Osteoblast (primary cell): ENCODE measurements at regions not wholly inside any gene's neighbourhood (a gene's known extent, or its start where the extent isn't known, plus 50 kb on each side); places are given as distances from the start of the nearest gene placed in this dataset.

Experiments used
- DNase-seq: peaks from one replicate; pipeline ENCODE4 v3.0.0; 2011; ENCODE audit warnings: low spot score, mixed read lengths; ENCODE audit not compliant: insufficient read length; ENCODE audit errors: missing footprints
- H2AFZ ChIP-seq: 2 replicates; pipeline ENCODE4 v1.6.0; 2011; ENCODE audit warnings: mild to moderate bottlenecking, low read length
- H3K27ac ChIP-seq: 2 replicates; pipeline ENCODE4 v1.5.1; 2011; ENCODE audit warnings: mild to moderate bottlenecking, low read depth, low read length, moderate library complexity
- H3K27me3 ChIP-seq: 2 replicates; pipeline ENCODE4 v1.6.0; 2012; ENCODE audit warnings: mild to moderate bottlenecking, control low read depth, inconsistent platforms, low read length, moderate library complexity; ENCODE audit not compliant: insufficient read depth
- H3K36me3 ChIP-seq: 2 replicates; pipeline ENCODE4 v1.5.1; 2011; ENCODE audit warnings: mild to moderate bottlenecking, low read length, control low read depth, moderate library complexity; ENCODE audit not compliant: insufficient read depth
- H3K4me1 ChIP-seq: 2 replicates; pipeline ENCODE4 v1.5.1; 2011; ENCODE audit warnings: mild to moderate bottlenecking, low read length, control low read depth, moderate library complexity; ENCODE audit not compliant: insufficient read depth
- H3K4me2 ChIP-seq: 2 replicates; pipeline ENCODE4 v1.6.0; 2011; ENCODE audit warnings: mild to moderate bottlenecking, low read length; ENCODE audit not compliant: insufficient read depth
- H3K4me3 ChIP-seq: fragments of 200-600 bp; sonication (generic); 3 replicates; pipeline ENCODE4 v1.5.1; 2012; ENCODE audit warnings: mild to moderate bottlenecking, low read length, inconsistent platforms; ENCODE audit not compliant: insufficient read depth
- H3K79me2 ChIP-seq: 2 replicates; pipeline ENCODE4 v1.6.0; 2012; ENCODE audit warnings: mild to moderate bottlenecking, low read length, control low read depth, inconsistent platforms; ENCODE audit not compliant: insufficient read depth
- H3K9me3 ChIP-seq: 2 replicates; pipeline ENCODE4 v1.5.1; 2011; ENCODE audit warnings: low read depth, low read length, control low read depth
- H4K20me1 ChIP-seq: 2 replicates; pipeline ENCODE4 v1.6.0; 2012; ENCODE audit warnings: mild to moderate bottlenecking, low read length, control low read depth; ENCODE audit not compliant: insufficient read depth
- TF ChIP-seq, protein P1 (sequence below): IDR thresholded peaks from 2 replicates; pipeline ENCODE4 v1.5.1; 2011; ENCODE audit warnings: mild to moderate bottlenecking, low read depth, low read length, moderate library complexity; ENCODE audit errors: extremely low read depth

GRCh38 chr6:134707342-134708031, 242.4 kb downstream of the ALDH8A1 start:
- Histone ChIP-seq H3K4me2 (no peak overlapping the region), H2AFZ (no peak overlapping the region), H3K4me3 (no peak overlapping the region), H3K79me2 (no peaks in the 10 kb centered on the region), H3K27me3 (peaks cover 4% of the 10 kb centered on the region), H3K27ac (peak overlapping the region; percentile 40), H3K36me3 (no peaks in the 10 kb centered on the region), H3K4me1 (peaks cover 17% of the 10 kb centered on the region), H4K20me1 (no peaks in the 10 kb centered on the region), H3K9me3 (no peaks in the 10 kb centered on the region)
- no peak for DNase-seq
- TF ChIP-seq, protein P1, sequence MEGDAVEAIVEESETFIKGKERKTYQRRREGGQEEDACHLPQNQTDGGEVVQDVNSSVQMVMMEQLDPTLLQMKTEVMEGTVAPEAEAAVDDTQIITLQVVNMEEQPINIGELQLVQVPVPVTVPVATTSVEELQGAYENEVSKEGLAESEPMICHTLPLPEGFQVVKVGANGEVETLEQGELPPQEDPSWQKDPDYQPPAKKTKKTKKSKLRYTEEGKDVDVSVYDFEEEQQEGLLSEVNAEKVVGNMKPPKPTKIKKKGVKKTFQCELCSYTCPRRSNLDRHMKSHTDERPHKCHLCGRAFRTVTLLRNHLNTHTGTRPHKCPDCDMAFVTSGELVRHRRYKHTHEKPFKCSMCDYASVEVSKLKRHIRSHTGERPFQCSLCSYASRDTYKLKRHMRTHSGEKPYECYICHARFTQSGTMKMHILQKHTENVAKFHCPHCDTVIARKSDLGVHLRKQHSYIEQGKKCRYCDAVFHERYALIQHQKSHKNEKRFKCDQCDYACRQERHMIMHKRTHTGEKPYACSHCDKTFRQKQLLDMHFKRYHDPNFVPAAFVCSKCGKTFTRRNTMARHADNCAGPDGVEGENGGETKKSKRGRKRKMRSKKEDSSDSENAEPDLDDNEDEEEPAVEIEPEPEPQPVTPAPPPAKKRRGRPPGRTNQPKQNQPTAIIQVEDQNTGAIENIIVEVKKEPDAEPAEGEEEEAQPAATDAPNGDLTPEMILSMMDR, result no peak

GRCh38 chr6:134706806-134707205, 243.1 kb downstream of the ALDH8A1 start:
- Histone ChIP-seq H3K4me2 (no peak overlapping the region), H3K36me3 (no peaks in the 10 kb centered on the region)

DNA sequence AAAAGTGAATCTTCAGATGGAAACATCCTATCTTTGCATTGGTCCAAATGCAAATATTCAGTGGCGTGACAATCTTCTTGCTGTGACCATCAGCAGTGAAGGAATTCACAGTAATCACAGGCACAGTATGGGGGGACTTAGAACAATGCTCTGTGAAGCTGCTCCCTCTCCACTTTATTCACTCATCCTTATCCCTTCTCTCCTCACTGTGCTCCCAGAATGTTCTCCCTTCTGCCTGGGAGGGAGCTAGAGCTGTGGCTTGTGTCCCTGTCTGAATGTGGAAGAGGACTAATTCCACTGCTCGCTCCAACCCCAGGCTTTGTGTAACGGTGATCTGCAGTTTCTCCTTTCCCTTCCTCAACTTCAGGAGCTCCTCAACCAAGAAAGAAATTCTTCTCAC, 243.7 kb downstream of the ALDH8A1 start:
- H3K27ac ChIP-seq, result no peak overlapping the region
- peaks cover 17% of the 10 kb centered on the region for H3K4me1 ChIP-seq
- H4K20me1 ChIP-seq, result no peaks in the 10 kb centered on the region
- no peaks in the 10 kb centered on the region for H3K79me2 ChIP-seq
- H3K4me2 ChIP-seq, result no peak overlapping the region
- H3K9me3 ChIP-seq, result no peaks in the 10 kb centered on the region
- H3K27me3 ChIP-seq, result peaks cover 4% of the 10 kb centered on the region
- peak overlapping the region; percentile 11 for H2AFZ ChIP-seq
- no peak for DNase-seq
- H3K4me3 ChIP-seq, result no peak overlapping the region
- TF ChIP-seq, protein P1, result no peak
- H3K36me3 ChIP-seq, result no peaks in the 10 kb centered on the region

More at GRCh38 chr6:134706806-134707205, 243.1 kb downstream of the ALDH8A1 start:
- Histone ChIP-seq H3K79me2 (no peaks in the 10 kb centered on the region), H3K27ac (peak overlapping the region; percentile 40), H3K4me1 (peaks cover 17% of the 10 kb centered on the region), H4K20me1 (no peaks in the 10 kb centered on the region), H3K9me3 (no peaks in the 10 kb centered on the region), H3K4me3 (no peak overlapping the region), H2AFZ (no peak overlapping the region), H3K27me3 (peaks cover 4% of the 10 kb centered on the region)
- TF ChIP-seq, protein P1, result no peak
- peak; percentile 29 for DNase-seq

DNA sequence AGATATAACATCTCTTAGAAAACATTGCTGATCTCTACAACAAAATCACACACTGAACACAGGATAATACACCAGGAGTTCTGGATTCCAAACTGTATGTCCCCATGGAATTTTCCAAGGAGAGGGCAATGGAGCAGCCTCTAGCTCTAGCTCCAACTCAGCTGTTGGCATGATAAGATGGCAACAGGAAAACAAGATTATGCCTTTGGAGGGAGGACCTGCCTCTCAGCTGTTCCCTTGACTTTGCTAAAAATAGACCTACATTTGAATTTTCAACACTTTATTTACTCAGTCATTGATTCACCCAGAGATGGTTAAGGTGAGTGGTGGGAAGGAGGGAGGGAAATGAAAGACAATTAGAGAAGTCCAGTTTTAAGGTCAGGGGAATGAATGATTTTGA, 246.7 kb downstream of the ALDH8A1 start:
- H3K79me2 ChIP-seq, result no peaks in the 10 kb centered on the region
- peaks cover 4% of the 10 kb centered on the region for H3K27me3 ChIP-seq
- no peak overlapping the region for H3K4me2 ChIP-seq
- no peaks in the 10 kb centered on the region for H4K20me1 ChIP-seq
- no peak overlapping the region for H3K4me3 ChIP-seq
- peaks cover 17% of the 10 kb centered on the region for H3K4me1 ChIP-seq
- DNase-seq, result no peak
- H3K36me3 ChIP-seq, result no peaks in the 10 kb centered on the region
- no peak overlapping the region for H2AFZ ChIP-seq
- H3K9me3 ChIP-seq, result no peaks in the 10 kb centered on the region
- TF ChIP-seq, protein P1, result no peak
- H3K27ac ChIP-seq, result no peak overlapping the region
